AG04450 (cell line): ENCODE measurements at regions not wholly inside any gene's neighbourhood (a gene's known extent, or its start where the extent isn't known, plus 50 kb on each side); places are given as distances from the start of the nearest gene placed in this dataset.

Experiments used
- CTCF ChIA-PET: fragments of 300-600, 350-600 bp; formaldehyde crosslinking; extraction: SDS; loops from one replicate; lab custom pipeline; 2022; ENCODE audit warnings: antibody characterized with exemption, inconsistent platforms; lab: Charles Lee
- POLR2A ChIA-PET: fragments of 350-600 bp; formaldehyde crosslinking; extraction: SDS; loops from one replicate; lab custom pipeline; 2021; ENCODE audit warnings: antibody characterized with exemption, inconsistent platforms; lab: Yijun Ruan, JAX
- DNase-seq: peaks from one replicate; pipeline ENCODE4 v3.0.0-alpha.2; 2011; ENCODE audit warnings: low read depth, low spot score
- H3K27ac ChIP-seq: one replicate; pipeline ENCODE4 v1.5.1; 2012; ENCODE audit warnings: low read depth, low read length, control low read depth
- H3K27me3 ChIP-seq: one replicate; pipeline ENCODE4 v1.6.0; 2012; ENCODE audit warnings: low read length; ENCODE audit not compliant: control insufficient read depth, insufficient read depth
- H3K4me3 ChIP-seq: 2 replicates; pipeline ENCODE4 v1.5.1; 2011; ENCODE audit warnings: mild to moderate bottlenecking, low read depth, low read length, control low read depth
- H3K9me3 ChIP-seq: 2 replicates; pipeline ENCODE4 v1.5.1; 2012; ENCODE audit warnings: low read length; ENCODE audit not compliant: control insufficient read depth, insufficient read depth
- TF ChIP-seq, protein P1 (sequence below): IDR thresholded peaks from 2 replicates; pipeline ENCODE4 v1.5.1; 2011; ENCODE audit warnings: low read depth, low read length, control low read depth, inconsistent platforms

GRCh38 chr22:26956371-26956770 lies 299.0 kb downstream of the MIAT start:
- TF ChIP-seq, protein P1, sequence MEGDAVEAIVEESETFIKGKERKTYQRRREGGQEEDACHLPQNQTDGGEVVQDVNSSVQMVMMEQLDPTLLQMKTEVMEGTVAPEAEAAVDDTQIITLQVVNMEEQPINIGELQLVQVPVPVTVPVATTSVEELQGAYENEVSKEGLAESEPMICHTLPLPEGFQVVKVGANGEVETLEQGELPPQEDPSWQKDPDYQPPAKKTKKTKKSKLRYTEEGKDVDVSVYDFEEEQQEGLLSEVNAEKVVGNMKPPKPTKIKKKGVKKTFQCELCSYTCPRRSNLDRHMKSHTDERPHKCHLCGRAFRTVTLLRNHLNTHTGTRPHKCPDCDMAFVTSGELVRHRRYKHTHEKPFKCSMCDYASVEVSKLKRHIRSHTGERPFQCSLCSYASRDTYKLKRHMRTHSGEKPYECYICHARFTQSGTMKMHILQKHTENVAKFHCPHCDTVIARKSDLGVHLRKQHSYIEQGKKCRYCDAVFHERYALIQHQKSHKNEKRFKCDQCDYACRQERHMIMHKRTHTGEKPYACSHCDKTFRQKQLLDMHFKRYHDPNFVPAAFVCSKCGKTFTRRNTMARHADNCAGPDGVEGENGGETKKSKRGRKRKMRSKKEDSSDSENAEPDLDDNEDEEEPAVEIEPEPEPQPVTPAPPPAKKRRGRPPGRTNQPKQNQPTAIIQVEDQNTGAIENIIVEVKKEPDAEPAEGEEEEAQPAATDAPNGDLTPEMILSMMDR = no peak
- ChIA-PET POLR2A (no interaction called here), CTCF (no interaction called here)
- Histone ChIP-seq H3K4me3 (no peak overlapping the region), H3K27ac (no peak overlapping the region), H3K9me3 (no peaks in the 10 kb centered on the region), H3K27me3 (peaks cover 32% of the 10 kb centered on the region)
- DNase-seq = no peak

GRCh38 chr22:26957176-26957575 lies 299.8 kb downstream of the MIAT start:
- H3K4me3 ChIP-seq = no peak overlapping the region
- H3K27me3 ChIP-seq = peaks cover 32% of the 10 kb centered on the region
- POLR2A ChIA-PET = no interaction called here
- H3K9me3 ChIP-seq = no peaks in the 10 kb centered on the region
- TF ChIP-seq, protein P1 = no peak
- no peak overlapping the region for H3K27ac ChIP-seq
- CTCF ChIA-PET = no interaction called here
- DNase-seq = no peak

- Histone ChIP-seq H3K4me3 (no peak overlapping the region), H3K27me3 (peaks cover 26% of the 10 kb centered on the region), H3K27ac (no peak overlapping the region), H3K9me3 (no peaks in the 10 kb centered on the region)
- TF ChIP-seq, protein P1 = no peak
- ChIA-PET CTCF (no interaction called here), POLR2A (interaction anchor here (0.6 kb wide), 1 partner anchor 340 kb away, joined by 8 read pairs; no protein-coding TSS in a partner anchor)
- no peak for DNase-seq
Measured at GRCh38 chr22:26957897-26958296, 300.5 kb downstream of the MIAT start.

DNA sequence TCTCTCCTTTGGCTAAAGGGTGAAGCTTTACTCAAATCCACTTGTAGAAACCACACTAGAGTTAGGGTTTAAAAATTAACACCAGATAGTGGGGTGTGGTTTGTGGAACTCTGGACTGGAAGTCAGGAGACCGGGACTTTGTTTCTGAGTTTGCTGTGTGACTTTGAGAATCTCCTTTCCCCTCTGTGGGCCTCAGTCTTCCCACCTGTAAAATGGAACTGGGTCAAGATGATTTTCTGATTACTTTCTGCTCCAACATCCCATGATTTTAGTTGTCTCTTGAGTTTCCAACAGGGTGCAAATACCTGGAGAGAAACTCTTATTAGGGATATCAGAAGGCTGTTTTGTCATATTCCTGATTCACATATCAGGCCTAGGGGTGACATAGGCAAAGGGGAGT lies 301.0 kb downstream of the MIAT start:
- Histone ChIP-seq H3K4me3 (no peak overlapping the region), H3K9me3 (no peaks in the 10 kb centered on the region), H3K27me3 (peaks cover 21% of the 10 kb centered on the region), H3K27ac (no peak overlapping the region)
- TF ChIP-seq, protein P1 = no peak
- no peak for DNase-seq
- CTCF ChIA-PET = no interaction called here
- POLR2A ChIA-PET = interaction anchor here (0.6 kb wide), 1 partner anchor 340 kb away, joined by 8 read pairs; no protein-coding TSS in a partner anchor

GRCh38 chr22:26964642-26965041 lies 307.3 kb downstream of the MIAT start:
- no peak overlapping the region for H3K27ac ChIP-seq
- peaks cover 7% of the 10 kb centered on the region for H3K27me3 ChIP-seq
- TF ChIP-seq, protein P1 = no peak
- no peaks in the 10 kb centered on the region for H3K9me3 ChIP-seq
- ChIA-PET POLR2A (no interaction called here), CTCF (no interaction called here)
- DNase-seq = no peak
- no peak overlapping the region for H3K4me3 ChIP-seq
